ENCODE measurements at regions not wholly inside any gene's neighbourhood (a gene's known extent, or its start where the extent isn't known, plus 50 kb on each side); places are given as distances from the start of the nearest gene placed in this dataset.
"Not testable (repeated sequence)": the region's sequence is repeated elsewhere in the genome, so short reads cannot be mapped to it uniquely, and the experiment has no call there.

DNA sequence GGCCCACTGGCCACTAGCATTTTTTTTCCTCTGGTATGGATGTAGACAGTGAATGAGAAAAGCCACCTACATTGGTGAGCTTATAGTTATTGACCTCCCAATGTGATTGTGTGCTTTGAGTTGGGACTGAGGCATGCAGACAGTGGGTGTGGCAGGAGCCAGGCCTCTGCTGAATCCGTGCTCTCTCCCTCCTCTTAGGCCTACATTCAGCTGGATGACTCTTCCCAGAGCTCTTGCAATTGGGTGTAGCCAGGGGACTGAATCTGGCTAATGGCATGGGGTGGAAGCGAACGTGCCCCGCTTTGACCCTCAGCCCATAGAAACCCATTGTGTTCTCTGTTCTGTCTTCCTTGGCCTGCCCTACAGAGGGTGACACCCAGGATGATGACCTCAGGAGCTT is 698.3 kb upstream of the HS6ST1 start:
- peaks cover 4% of the 10 kb centered on the region for H3K9me3 ChIP-seq (ENCODE audit: low read depth, low read length)
- H3K4me1 ChIP-seq (ENCODE audit: insufficient read depth, low read length): no peaks in the 10 kb centered on the region
- no peak overlapping the region for H3K4me3 ChIP-seq (ENCODE audit: insufficient read depth, low read length)
- no peak for TF ChIP-seq CTCF (IDR thresholded peaks at IDR 0.05; ENCODE audit: extremely low read depth, low read depth, low read length)
- no peaks in the 10 kb centered on the region for H3K27me3 ChIP-seq (ENCODE audit: insufficient read depth, low read length)
- H2AFZ ChIP-seq (ENCODE audit: low read length): no peak overlapping the region
- no peak overlapping the region for H3K27ac ChIP-seq (ENCODE audit: low read depth, low read length)
- no peaks in the 10 kb centered on the region for H3K79me2 ChIP-seq (ENCODE audit: insufficient read depth, low read length)
- no peak overlapping the region for H3K4me2 ChIP-seq (ENCODE audit: insufficient read depth, low read length)
- DNase-seq (ENCODE audit: insufficient read length, low spot score, missing footprints): no peak
- H4K20me1 ChIP-seq (ENCODE audit: insufficient read depth, low read length): no peaks in the 10 kb centered on the region
- H3K36me3 ChIP-seq (ENCODE audit: insufficient read depth, low read length): no peaks in the 10 kb centered on the region

GRCh38 chr2:129024796-129025195 is 706.1 kb upstream of the HS6ST1 start:
- no peak for DNase-seq (ENCODE audit: insufficient read length, low spot score, missing footprints)
- no peaks in the 10 kb centered on the region for H3K9me3 ChIP-seq (ENCODE audit: low read depth, low read length)
- no peak overlapping the region for H3K4me2 ChIP-seq (ENCODE audit: insufficient read depth, low read length)
- TF ChIP-seq CTCF (IDR thresholded peaks at IDR 0.05; ENCODE audit: extremely low read depth, low read depth, low read length): no peak
- no peak overlapping the region for H3K27ac ChIP-seq (ENCODE audit: low read depth, low read length)
- no peak overlapping the region for H3K4me3 ChIP-seq (ENCODE audit: insufficient read depth, low read length)
- no peaks in the 10 kb centered on the region for H3K4me1 ChIP-seq (ENCODE audit: insufficient read depth, low read length)
- H3K79me2 ChIP-seq (ENCODE audit: insufficient read depth, low read length): no peaks in the 10 kb centered on the region
- H2AFZ ChIP-seq (ENCODE audit: low read length): no peak overlapping the region
- no peaks in the 10 kb centered on the region for H3K27me3 ChIP-seq (ENCODE audit: insufficient read depth, low read length)
- H3K36me3 ChIP-seq (ENCODE audit: insufficient read depth, low read length): no peaks in the 10 kb centered on the region
- no peaks in the 10 kb centered on the region for H4K20me1 ChIP-seq (ENCODE audit: insufficient read depth, low read length)

DNA sequence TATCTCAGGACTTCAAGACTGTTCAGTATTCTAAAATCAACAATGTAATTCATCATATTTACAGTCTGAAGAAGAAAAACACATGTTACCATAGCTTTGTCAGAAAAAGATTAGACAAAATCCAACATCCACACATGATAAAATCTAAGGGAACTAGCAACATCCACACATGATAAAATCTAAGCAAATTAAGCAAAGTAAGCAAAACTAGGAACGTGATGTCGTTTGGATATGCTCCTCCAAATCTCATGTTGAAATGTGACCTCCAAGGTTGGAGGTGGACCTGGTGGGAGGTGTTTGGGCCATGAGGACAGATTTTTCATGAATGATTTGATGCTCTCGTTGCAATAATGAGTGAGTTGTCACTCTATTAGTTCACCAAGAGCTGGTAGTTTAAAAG is 717.3 kb upstream of the HS6ST1 start:
- no peak overlapping the region for H3K4me2 ChIP-seq (ENCODE audit: insufficient read depth, low read length)
- TF ChIP-seq CTCF (IDR thresholded peaks at IDR 0.05; ENCODE audit: extremely low read depth, low read depth, low read length): no peak
- H2AFZ ChIP-seq (ENCODE audit: low read length): no peak overlapping the region
- H3K36me3 ChIP-seq (ENCODE audit: insufficient read depth, low read length): no peaks in the 10 kb centered on the region
- no peaks in the 10 kb centered on the region for H4K20me1 ChIP-seq (ENCODE audit: insufficient read depth, low read length)
- H3K79me2 ChIP-seq (ENCODE audit: insufficient read depth, low read length): no peaks in the 10 kb centered on the region
- H3K4me3 ChIP-seq (ENCODE audit: insufficient read depth, low read length): no peak overlapping the region
- no peak for DNase-seq (ENCODE audit: insufficient read length, low spot score, missing footprints)
- no peaks in the 10 kb centered on the region for H3K27me3 ChIP-seq (ENCODE audit: insufficient read depth, low read length)
- no peaks in the 10 kb centered on the region for H3K9me3 ChIP-seq (ENCODE audit: low read depth, low read length)
- H3K4me1 ChIP-seq (ENCODE audit: insufficient read depth, low read length): no peaks in the 10 kb centered on the region
- H3K27ac ChIP-seq (ENCODE audit: low read depth, low read length): no peak overlapping the region

DNA sequence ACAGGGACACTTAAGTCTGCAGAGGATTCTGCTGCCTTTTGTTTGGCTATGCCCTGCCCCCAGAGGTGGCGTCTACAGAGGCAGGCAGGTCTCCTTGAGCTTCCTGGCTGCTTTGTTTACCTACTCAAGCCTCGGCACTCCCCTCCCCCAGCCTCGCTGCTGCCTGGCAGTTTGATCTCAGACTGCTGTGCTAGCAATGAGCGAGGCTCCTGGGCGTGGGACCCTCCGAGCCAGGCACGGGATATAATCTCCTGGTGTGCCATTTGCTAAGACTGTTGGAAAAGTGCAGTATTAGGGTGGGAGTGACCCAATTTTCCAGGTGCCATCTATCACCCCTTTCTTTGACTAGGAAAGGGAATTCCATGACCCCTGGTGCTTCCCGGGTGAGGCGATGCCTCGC is 725.0 kb upstream of the HS6ST1 start:
- not testable (repeated sequence) for H3K4me3 ChIP-seq (ENCODE audit: insufficient read depth, low read length); H3K27me3 ChIP-seq (ENCODE audit: insufficient read depth, low read length); H3K9me3 ChIP-seq (ENCODE audit: low read depth, low read length); H3K27ac ChIP-seq (ENCODE audit: low read depth, low read length); H3K36me3 ChIP-seq (ENCODE audit: insufficient read depth, low read length); H4K20me1 ChIP-seq (ENCODE audit: insufficient read depth, low read length); H3K4me1 ChIP-seq (ENCODE audit: insufficient read depth, low read length); H3K4me2 ChIP-seq (ENCODE audit: insufficient read depth, low read length); H2AFZ ChIP-seq (ENCODE audit: low read length); DNase-seq (ENCODE audit: insufficient read length, low spot score, missing footprints); H3K79me2 ChIP-seq (ENCODE audit: insufficient read depth, low read length)

- H3K27me3 ChIP-seq (ENCODE audit: insufficient read depth, low read length); H3K79me2 ChIP-seq (ENCODE audit: insufficient read depth, low read length); H3K4me3 ChIP-seq (ENCODE audit: insufficient read depth, low read length); H3K36me3 ChIP-seq (ENCODE audit: insufficient read depth, low read length); H3K4me2 ChIP-seq (ENCODE audit: insufficient read depth, low read length); DNase-seq (ENCODE audit: insufficient read length, low spot score, missing footprints); H3K4me1 ChIP-seq (ENCODE audit: insufficient read depth, low read length); H4K20me1 ChIP-seq (ENCODE audit: insufficient read depth, low read length); H3K27ac ChIP-seq (ENCODE audit: low read depth, low read length); H2AFZ ChIP-seq (ENCODE audit: low read length); H3K9me3 ChIP-seq (ENCODE audit: low read depth, low read length): not testable (repeated sequence)
Measured at GRCh38 chr2:129046475-129046874, 727.8 kb upstream of the HS6ST1 start.
